Progenitor cell of endocrine pancreas (in vitro differentiated cells): ENCODE measurements at regions not wholly inside any gene's neighbourhood (a gene's known extent, or its start where the extent isn't known, plus 50 kb on each side); places are given as distances from the start of the nearest gene placed in this dataset.

Experiments
- DNase-seq: peaks from one replicate; pipeline ENCODE4 v3.0.0; 2021; ENCODE audit warnings: low spot score; ENCODE audit not compliant: unreplicated experiment
- H3K27ac Mint-ChIP-seq: 2 replicates; pipeline ENCODE4 v1.8.0; 2021; ENCODE audit warnings: mild to moderate bottlenecking, moderate library complexity, mixed read lengths
- H3K27me3 Mint-ChIP-seq: 2 replicates; pipeline ENCODE4 v1.8.0; 2021; ENCODE audit warnings: mixed read lengths
- H3K36me3 Mint-ChIP-seq: 2 replicates; pipeline ENCODE4 v1.8.0; 2022; ENCODE audit warnings: mixed read lengths; ENCODE audit not compliant: insufficient read depth
- H3K4me1 Mint-ChIP-seq: 2 replicates; pipeline ENCODE4 v1.8.0; 2021; ENCODE audit warnings: low read depth, mixed read lengths
- H3K4me3 Mint-ChIP-seq: 2 replicates; pipeline ENCODE4 v1.8.0; 2021; ENCODE audit warnings: low read depth, mild to moderate bottlenecking, moderate library complexity, mixed read lengths
- H3K9me3 Mint-ChIP-seq: 2 replicates; pipeline ENCODE4 v1.8.0; 2021; ENCODE audit warnings: low read depth, mixed read lengths
- CTCF ChIP-seq: fragments of 200-600 bp; sonication (generic); IDR thresholded peaks from one replicate; pipeline ENCODE4 v1.5.0; 2021; ENCODE audit warnings: antibody characterized with exemption, mild to moderate bottlenecking; ENCODE audit not compliant: unreplicated experiment

GRCh38 chr19:28388988-28389387 lies 824.0 kb downstream of the UQCRFS1 start:
- Mint-ChIP-seq H3K27me3 (peaks cover 12% of the 10 kb centered on the region), H3K36me3 (no peaks in the 10 kb centered on the region), H3K9me3 (no peaks in the 10 kb centered on the region), H3K4me1 (peaks cover 5% of the 10 kb centered on the region), H3K27ac (no peak overlapping the region), H3K4me3 (no peak overlapping the region)
- no peak for TF ChIP-seq CTCF
- no peak for DNase-seq

- Mint-ChIP-seq H3K4me1 (no peaks in the 10 kb centered on the region), H3K9me3 (no peaks in the 10 kb centered on the region), H3K36me3 (no peaks in the 10 kb centered on the region), H3K27ac (no peak overlapping the region), H3K4me3 (no peak overlapping the region), H3K27me3 (peaks cover 19% of the 10 kb centered on the region)
- no peak for DNase-seq
- TF ChIP-seq CTCF = no peak
Measured at GRCh38 chr19:28387507-28387906, 825.4 kb downstream of the UQCRFS1 start.

GRCh38 chr19:28386470-28386869 lies 826.5 kb downstream of the UQCRFS1 start:
- Mint-ChIP-seq H3K27ac (no peak overlapping the region), H3K4me3 (no peak overlapping the region), H3K36me3 (no peaks in the 10 kb centered on the region), H3K9me3 (no peaks in the 10 kb centered on the region), H3K27me3 (peaks cover 25% of the 10 kb centered on the region), H3K4me1 (no peaks in the 10 kb centered on the region)
- no peak for DNase-seq
- no peak for TF ChIP-seq CTCF

GRCh38 chr19:28386066-28386465 lies 826.9 kb downstream of the UQCRFS1 start:
- DNase-seq = no peak
- no peak for TF ChIP-seq CTCF
- no peaks in the 10 kb centered on the region for H3K4me1 Mint-ChIP-seq

GRCh38 chr19:28377077-28377476 lies 835.9 kb downstream of the UQCRFS1 start:
- TF ChIP-seq CTCF = no peak
- H3K27ac Mint-ChIP-seq = no peak overlapping the region
- H3K9me3 Mint-ChIP-seq = no peaks in the 10 kb centered on the region
- no peak for DNase-seq
- no peak overlapping the region for H3K4me3 Mint-ChIP-seq
- no peaks in the 10 kb centered on the region for H3K36me3 Mint-ChIP-seq
- no peaks in the 10 kb centered on the region for H3K4me1 Mint-ChIP-seq
- H3K27me3 Mint-ChIP-seq = peaks cover 30% of the 10 kb centered on the region

More at GRCh38 chr19:28386066-28386465, 826.9 kb downstream of the UQCRFS1 start:
- Mint-ChIP-seq H3K9me3 (no peaks in the 10 kb centered on the region), H3K27me3 (peaks cover 25% of the 10 kb centered on the region), H3K36me3 (no peaks in the 10 kb centered on the region), H3K4me3 (no peak overlapping the region), H3K27ac (no peak overlapping the region)
